ENCODE measurements at regions not wholly inside any gene's neighbourhood (a gene's known extent, or its start where the extent isn't known, plus 50 kb on each side); places are given as distances from the start of the nearest gene placed in this dataset.

GRCh38 chr13:105874814-105875213, 660.6 kb downstream of the EFNB2 start:
- no peak for TF ChIP-seq CTCF (conservative IDR thresholded peaks at IDR 0.05; ENCODE audit: low read depth, low read length)
- Histone ChIP-seq H3K27me3 (ENCODE audit: insufficient read depth, low read depth) (no peaks in the 10 kb centered on the region), H3K4me1 (ENCODE audit: low read depth, poor library complexity, severe bottlenecking) (no peaks in the 10 kb centered on the region), H4K20me1 (ENCODE audit: insufficient read depth) (no peaks in the 10 kb centered on the region), H2AFZ (ENCODE audit: low read depth) (no peak overlapping the region), H3K4me3 (IDR thresholded peaks at IDR 0.05; ENCODE audit: insufficient read depth, low read depth, low read length) (no peak overlapping the region), H3K9ac (no peak overlapping the region), H3K27ac (no peak overlapping the region), H3K36me3 (ENCODE audit: insufficient read depth) (no peaks in the 10 kb centered on the region), H3K79me2 (ENCODE audit: insufficient read depth, low read depth) (no peaks in the 10 kb centered on the region), H3K4me2 (no peak overlapping the region)

DNA sequence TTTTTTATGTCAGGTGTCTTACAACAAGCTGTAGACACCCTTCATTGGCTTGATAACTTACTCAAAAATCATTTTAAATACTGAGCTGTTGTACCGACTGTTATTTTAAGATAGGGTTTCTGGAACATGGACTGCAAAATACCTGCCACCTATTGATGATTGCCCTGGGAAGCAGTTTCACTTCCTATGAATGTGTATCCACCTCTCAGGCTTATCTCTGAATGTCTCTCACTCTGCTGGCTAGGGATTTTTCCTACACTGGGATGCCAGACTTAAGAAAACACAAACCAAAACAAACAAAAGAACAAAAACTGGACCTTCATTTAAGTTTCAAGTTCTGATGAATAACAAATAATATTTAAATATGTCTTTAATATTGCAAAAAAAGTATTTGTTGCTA, 663.7 kb downstream of the EFNB2 start:
- Histone ChIP-seq H3K79me2 (ENCODE audit: insufficient read depth, low read depth) (no peaks in the 10 kb centered on the region), H3K4me2 (no peak overlapping the region), H3K9ac (no peak overlapping the region), H4K20me1 (ENCODE audit: insufficient read depth) (no peaks in the 10 kb centered on the region), H3K36me3 (ENCODE audit: insufficient read depth) (no peaks in the 10 kb centered on the region), H3K4me1 (ENCODE audit: low read depth, poor library complexity, severe bottlenecking) (no peaks in the 10 kb centered on the region), H3K4me3 (IDR thresholded peaks at IDR 0.05; ENCODE audit: insufficient read depth, low read depth, low read length) (no peak overlapping the region), H3K27ac (no peak overlapping the region), H2AFZ (ENCODE audit: low read depth) (no peak overlapping the region), H3K27me3 (ENCODE audit: insufficient read depth, low read depth) (no peaks in the 10 kb centered on the region)
- no peak for TF ChIP-seq CTCF (conservative IDR thresholded peaks at IDR 0.05; ENCODE audit: low read depth, low read length)

GRCh38 chr13:105871326-105871725, 664.1 kb downstream of the EFNB2 start:
- no peaks in the 10 kb centered on the region for H3K36me3 ChIP-seq (ENCODE audit: insufficient read depth)

DNA sequence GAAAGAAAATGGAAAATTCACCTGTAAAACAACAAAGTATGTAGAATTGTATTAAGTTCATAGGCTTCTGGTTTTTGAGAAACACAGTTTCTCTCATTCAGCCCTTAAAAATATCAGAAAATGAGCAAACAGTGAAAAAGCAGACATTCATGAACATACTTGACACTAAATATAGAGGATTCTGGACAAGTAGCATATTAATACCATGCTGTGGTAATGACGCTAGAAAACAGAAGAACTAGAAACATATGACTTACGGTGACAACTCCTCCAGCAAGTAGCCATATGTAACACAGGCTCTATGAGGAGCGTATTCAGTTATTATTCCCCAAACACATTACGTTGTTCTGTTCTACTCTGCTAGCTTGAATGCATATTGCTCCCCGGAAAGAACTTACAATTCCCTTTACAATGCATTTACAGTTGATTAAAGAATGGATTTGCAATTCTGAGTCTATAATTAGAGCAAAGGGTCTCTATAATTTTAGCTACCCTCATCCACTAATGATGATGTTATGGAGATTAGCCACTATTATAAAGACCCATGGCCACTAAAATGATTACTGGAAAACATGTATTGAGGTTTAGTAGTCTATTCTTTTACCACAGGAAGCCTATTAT, 672.1 kb downstream of the EFNB2 start:
- Histone ChIP-seq H4K20me1 (ENCODE audit: insufficient read depth) (no peaks in the 10 kb centered on the region), H3K4me3 (IDR thresholded peaks at IDR 0.05; ENCODE audit: insufficient read depth, low read depth, low read length) (no peak overlapping the region), H2AFZ (ENCODE audit: low read depth) (no peak overlapping the region), H3K4me2 (no peak overlapping the region), H3K79me2 (ENCODE audit: insufficient read depth, low read depth) (no peaks in the 10 kb centered on the region), H3K4me1 (ENCODE audit: low read depth, poor library complexity, severe bottlenecking) (no peaks in the 10 kb centered on the region), H3K27ac (no peak overlapping the region), H3K27me3 (ENCODE audit: insufficient read depth, low read depth) (no peaks in the 10 kb centered on the region), H3K9ac (no peak overlapping the region), H3K36me3 (ENCODE audit: insufficient read depth) (no peaks in the 10 kb centered on the region)
- TF ChIP-seq CTCF (conservative IDR thresholded peaks at IDR 0.05; ENCODE audit: low read depth, low read length): no peak

More at GRCh38 chr13:105871326-105871725, 664.1 kb downstream of the EFNB2 start:
- no peak overlapping the region for H3K27ac ChIP-seq
- no peak overlapping the region for H3K9ac ChIP-seq
- H3K27me3 ChIP-seq (ENCODE audit: insufficient read depth, low read depth): no peaks in the 10 kb centered on the region
- H3K4me1 ChIP-seq (ENCODE audit: low read depth, poor library complexity, severe bottlenecking): no peaks in the 10 kb centered on the region
- H3K79me2 ChIP-seq (ENCODE audit: insufficient read depth, low read depth): no peaks in the 10 kb centered on the region
- no peak overlapping the region for H2AFZ ChIP-seq (ENCODE audit: low read depth)
- no peaks in the 10 kb centered on the region for H4K20me1 ChIP-seq (ENCODE audit: insufficient read depth)
- no peak for TF ChIP-seq CTCF (conservative IDR thresholded peaks at IDR 0.05; ENCODE audit: low read depth, low read length)
- no peak overlapping the region for H3K4me2 ChIP-seq
- H3K4me3 ChIP-seq (IDR thresholded peaks at IDR 0.05; ENCODE audit: insufficient read depth, low read depth, low read length): no peak overlapping the region

Measured in KMS-11 (cell line).